Neuron (in vitro differentiated cells): ENCODE measurements at regions not wholly inside any gene's neighbourhood (a gene's known extent, or its start where the extent isn't known, plus 50 kb on each side); places are given as distances from the start of the nearest gene placed in this dataset.
"Not testable (repeated sequence)": the region's sequence is repeated elsewhere in the genome, so short reads cannot be mapped to it uniquely, and the experiment has no call there.

Experiments
- H2AFZ ChIP-seq: one replicate; pipeline ENCODE4 v1.6.1; 2013; ENCODE audit warnings: low read depth, mild to moderate bottlenecking, inconsistent platforms, low read length, moderate library complexity
- H3K27me3 ChIP-seq: one replicate; pipeline ENCODE4 v1.6.1; 2013; ENCODE audit warnings: low read length; ENCODE audit not compliant: insufficient read depth
- H3K36me3 ChIP-seq: one replicate; pipeline ENCODE4 v1.6.1; 2013; ENCODE audit warnings: low read length; ENCODE audit not compliant: insufficient read depth
- H3K4me1 ChIP-seq: one replicate; pipeline ENCODE4 v1.6.1; 2013; ENCODE audit warnings: low read length; ENCODE audit not compliant: insufficient read depth
- H3K4me3 ChIP-seq: 2 replicates; pipeline ENCODE4 v1.5.1; 2013; ENCODE audit warnings: mild to moderate bottlenecking, low read length, moderate library complexity
- H3K9me3 ChIP-seq: one replicate; pipeline ENCODE4 v1.6.1; 2013; ENCODE audit warnings: low read length

GRCh38 chr1:121483234-121483633 is 298.5 kb downstream of the SRGAP2C start:
- Histone ChIP-seq H3K36me3 (no peaks in the 10 kb centered on the region), H2AFZ (no peak overlapping the region), H3K4me3 (no peak overlapping the region), H3K9me3 (no peaks in the 10 kb centered on the region), H3K27me3 (no peaks in the 10 kb centered on the region), H3K4me1 (no peaks in the 10 kb centered on the region)

DNA sequence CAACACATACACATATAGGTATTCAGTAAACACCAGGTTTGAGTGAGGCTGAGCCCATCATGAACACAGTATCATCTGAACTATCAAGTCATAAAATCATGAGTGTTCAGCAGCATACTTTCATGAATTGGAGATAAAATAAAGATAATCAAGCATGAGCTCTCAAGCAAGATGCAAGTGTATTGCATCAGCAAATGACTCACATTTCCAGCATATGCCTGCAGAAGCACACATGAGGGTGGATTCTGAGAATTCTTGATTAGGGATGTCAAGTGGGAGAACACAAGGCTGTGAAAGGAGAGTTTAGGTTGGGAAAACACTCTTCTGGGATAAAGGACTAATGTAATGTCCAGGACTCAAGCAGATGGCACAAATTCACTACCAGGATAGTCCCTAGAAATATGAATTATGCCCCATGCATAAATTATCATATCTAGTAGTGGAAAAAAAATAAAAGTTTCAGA is 299.2 kb downstream of the SRGAP2C start:
- Histone ChIP-seq H2AFZ (no peak overlapping the region), H3K36me3 (no peaks in the 10 kb centered on the region), H3K4me1 (no peaks in the 10 kb centered on the region), H3K9me3 (no peaks in the 10 kb centered on the region), H3K4me3 (no peak overlapping the region), H3K27me3 (no peaks in the 10 kb centered on the region)

- not testable (repeated sequence) for H3K4me1 ChIP-seq, H3K9me3 ChIP-seq, H3K36me3 ChIP-seq, H3K27me3 ChIP-seq, H3K4me3 ChIP-seq, H2AFZ ChIP-seq
Observed at GRCh38 chr1:121494796-121495195, 310.0 kb downstream of the SRGAP2C start.

- not testable (repeated sequence) for H3K27me3 ChIP-seq, H3K4me1 ChIP-seq, H3K4me3 ChIP-seq, H3K36me3 ChIP-seq, H2AFZ ChIP-seq, H3K9me3 ChIP-seq
Observed at GRCh38 chr1:121511455-121511854, 326.7 kb downstream of the SRGAP2C start.

GRCh38 chr1:121511876-121512275 is 327.1 kb downstream of the SRGAP2C start:
- H3K4me3 ChIP-seq, H3K9me3 ChIP-seq, H3K36me3 ChIP-seq, H2AFZ ChIP-seq, H3K4me1 ChIP-seq, H3K27me3 ChIP-seq: not testable (repeated sequence)

DNA sequence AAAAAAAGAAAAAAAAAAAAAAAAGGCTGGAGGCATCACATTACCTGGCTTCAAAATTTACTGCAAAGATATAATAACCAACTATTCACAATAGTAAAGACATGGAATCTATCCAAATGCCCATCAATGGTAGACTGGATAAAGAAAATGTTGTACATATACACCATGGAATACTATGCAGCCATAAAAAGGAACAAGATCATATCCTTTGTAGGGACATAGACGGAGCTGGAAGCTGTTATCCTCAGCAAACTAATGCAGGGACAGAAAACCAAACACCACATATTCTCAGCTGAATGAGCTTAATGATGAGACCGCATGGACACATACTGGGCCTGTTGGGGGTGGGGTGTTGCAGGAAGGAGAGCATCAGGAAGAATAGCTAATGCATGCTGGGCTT is 330.5 kb downstream of the SRGAP2C start:
- Histone ChIP-seq H3K4me1 (peaks cover 3% of the 10 kb centered on the region), H3K4me3 (no peak overlapping the region), H3K27me3 (peaks cover 21% of the 10 kb centered on the region), H2AFZ (no peak overlapping the region), H3K36me3 (no peaks in the 10 kb centered on the region), H3K9me3 (no peaks in the 10 kb centered on the region)

DNA sequence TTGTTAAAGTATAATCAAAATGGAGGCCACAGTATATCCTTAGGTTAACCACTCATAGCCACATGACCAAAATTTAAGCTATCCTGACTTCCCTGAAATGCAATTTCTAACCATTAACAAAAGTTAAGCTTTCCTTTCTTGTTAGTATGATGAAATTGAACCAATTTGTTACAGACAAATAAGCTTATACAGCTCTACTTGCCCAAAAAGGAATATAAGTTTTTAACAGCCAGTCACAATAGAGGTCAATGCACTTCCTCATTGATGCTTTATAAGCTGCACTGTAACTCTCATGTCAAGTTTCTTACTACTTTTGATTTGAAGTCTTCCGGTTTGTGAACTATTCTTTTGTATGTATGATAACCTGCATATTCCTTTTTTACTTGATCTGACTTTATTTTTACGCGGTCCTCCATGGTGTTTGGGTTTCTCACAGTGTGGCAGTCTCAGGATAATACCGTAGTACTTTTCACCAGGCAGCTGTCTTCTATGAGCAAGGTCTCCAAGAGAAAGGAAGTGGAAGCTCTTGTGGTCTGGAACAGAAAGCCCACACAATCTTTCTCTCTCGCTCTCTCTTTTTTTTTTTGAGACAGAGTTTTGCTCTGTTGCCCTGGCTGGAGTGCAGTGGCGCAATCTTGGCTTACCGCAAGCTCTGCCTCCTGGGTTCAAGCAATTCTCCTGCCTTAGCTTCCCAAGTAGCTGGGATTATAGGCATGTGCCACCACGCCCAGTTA is 331.6 kb downstream of the SRGAP2C start:
- peaks cover 23% of the 10 kb centered on the region for H3K27me3 ChIP-seq
- H3K9me3 ChIP-seq = no peaks in the 10 kb centered on the region
- no peaks in the 10 kb centered on the region for H3K36me3 ChIP-seq
- H2AFZ ChIP-seq = no peak overlapping the region
- peaks cover 3% of the 10 kb centered on the region for H3K4me1 ChIP-seq
- no peak overlapping the region for H3K4me3 ChIP-seq

DNA sequence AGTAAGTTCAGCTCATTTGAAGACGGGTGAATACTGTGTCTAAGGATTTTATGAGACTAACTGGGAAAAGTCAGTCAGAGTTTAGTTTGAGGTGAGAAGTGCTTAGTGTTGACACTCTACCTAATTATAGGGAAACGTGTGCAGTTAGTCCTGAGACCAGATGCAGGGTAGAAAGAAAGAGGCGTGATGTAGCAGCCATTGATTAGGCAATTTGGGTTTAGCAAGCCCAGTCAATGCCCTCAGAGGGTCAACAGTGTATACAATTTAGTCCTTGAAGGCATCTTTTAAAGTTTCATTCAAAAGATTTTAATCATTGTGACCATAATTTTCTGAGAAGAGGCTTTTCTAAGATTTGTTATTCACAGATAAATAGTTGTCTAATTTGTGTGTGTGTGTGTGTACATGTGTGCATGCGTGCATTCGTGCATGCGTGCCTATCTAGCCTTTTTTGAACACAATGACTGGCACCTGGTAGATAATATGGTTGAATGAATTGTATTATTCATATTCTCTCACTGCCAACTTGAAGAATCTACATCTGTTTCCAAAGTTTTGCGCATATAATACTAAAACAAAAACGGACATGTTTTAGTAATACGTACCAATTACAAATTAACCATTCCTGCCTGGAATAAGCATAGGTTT is 332.9 kb downstream of the SRGAP2C start:
- H3K9me3 ChIP-seq = no peaks in the 10 kb centered on the region
- H3K36me3 ChIP-seq = no peaks in the 10 kb centered on the region
- H2AFZ ChIP-seq = no peak overlapping the region
- peaks cover 23% of the 10 kb centered on the region for H3K27me3 ChIP-seq
- H3K4me1 ChIP-seq = peaks cover 3% of the 10 kb centered on the region
- no peak overlapping the region for H3K4me3 ChIP-seq

GRCh38 chr1:121518726-121519041 is 333.9 kb downstream of the SRGAP2C start:
- no peaks in the 10 kb centered on the region for H3K9me3 ChIP-seq
- H3K4me1 ChIP-seq = peaks cover 3% of the 10 kb centered on the region
- peaks cover 23% of the 10 kb centered on the region for H3K27me3 ChIP-seq
- peak overlapping the region; percentile 93 for H2AFZ ChIP-seq
- peak overlapping the region; percentile 46 for H3K4me3 ChIP-seq
- H3K36me3 ChIP-seq = no peaks in the 10 kb centered on the region

- Histone ChIP-seq H2AFZ (peak overlapping the region; percentile 93), H3K36me3 (no peaks in the 10 kb centered on the region), H3K4me1 (peaks cover 3% of the 10 kb centered on the region), H3K9me3 (no peaks in the 10 kb centered on the region), H3K4me3 (peak overlapping the region; percentile 46), H3K27me3 (peaks cover 23% of the 10 kb centered on the region)
Observed at GRCh38 chr1:121519042-121519755, 334.4 kb downstream of the SRGAP2C start.

DNA sequence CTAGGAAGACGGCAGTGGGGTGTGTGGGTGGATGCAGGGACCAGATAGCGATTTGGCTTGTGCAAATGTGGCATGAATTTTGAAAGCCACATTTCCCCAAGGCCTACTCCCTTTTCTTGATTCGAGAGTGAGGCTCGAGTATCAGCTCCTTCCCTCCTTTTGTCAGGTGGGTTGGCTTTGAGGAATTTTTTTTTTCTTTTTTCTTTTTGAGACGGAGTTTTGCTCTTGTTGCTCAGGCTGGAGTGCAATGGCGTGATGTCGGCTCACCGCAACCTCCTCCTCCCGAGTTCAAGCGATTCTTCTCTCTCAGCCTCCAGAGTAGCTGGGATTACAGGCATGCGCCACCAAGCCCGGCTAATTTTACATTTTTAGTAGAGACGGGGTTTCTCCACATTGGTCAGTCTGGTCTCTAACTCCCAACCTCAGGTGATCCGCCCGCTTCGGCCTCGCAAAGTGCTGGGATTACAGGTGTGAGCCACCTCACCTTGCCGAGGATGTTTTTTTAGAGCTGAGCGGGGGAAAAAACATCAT is 335.0 kb downstream of the SRGAP2C start:
- peaks cover 23% of the 10 kb centered on the region for H3K27me3 ChIP-seq
- not testable (repeated sequence) for H3K9me3 ChIP-seq, H3K36me3 ChIP-seq, H3K4me1 ChIP-seq
- peak overlapping the region; percentile 46 for H3K4me3 ChIP-seq
- peak overlapping the region; percentile 93 for H2AFZ ChIP-seq

DNA sequence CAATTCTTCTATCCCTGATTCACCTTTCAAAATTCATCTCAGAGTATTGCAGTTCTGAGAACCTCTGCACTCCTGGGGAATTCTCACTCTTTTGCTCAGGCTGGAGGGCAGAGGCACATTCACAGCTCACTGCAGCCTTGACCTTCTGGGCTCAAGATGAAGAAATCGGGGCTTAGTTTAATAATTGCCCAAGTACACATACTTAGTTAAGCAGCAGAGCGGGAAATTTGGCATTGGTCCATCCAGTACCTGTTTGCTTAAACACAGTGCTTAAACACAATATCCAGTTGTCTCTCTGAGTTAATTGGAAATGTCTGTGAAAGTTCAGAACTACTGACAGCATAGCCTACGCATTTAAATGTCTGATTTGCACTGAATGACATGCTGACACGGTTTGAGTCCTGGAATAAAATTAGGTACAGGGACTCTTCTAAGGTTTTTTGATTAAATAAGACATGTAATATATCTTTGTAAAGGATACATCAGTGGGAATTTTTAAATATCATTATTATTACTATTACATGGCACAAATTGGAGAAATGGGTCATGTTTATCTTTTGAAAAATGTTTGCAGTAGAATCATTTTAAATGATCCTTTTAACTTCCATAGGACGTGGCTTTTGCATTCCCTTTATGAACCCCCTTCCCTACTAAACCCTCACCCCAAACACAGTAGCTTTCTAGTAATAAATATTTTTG is 337.4 kb downstream of the SRGAP2C start:
- Histone ChIP-seq H3K9me3 (no peaks in the 10 kb centered on the region), H3K27me3 (peaks cover 23% of the 10 kb centered on the region), H3K4me1 (peaks cover 3% of the 10 kb centered on the region), H2AFZ (no peak overlapping the region), H3K36me3 (no peaks in the 10 kb centered on the region), H3K4me3 (no peak overlapping the region)

GRCh38 chr1:121523112-121523511 is 338.3 kb downstream of the SRGAP2C start:
- not testable (repeated sequence) for H3K9me3 ChIP-seq, H3K4me3 ChIP-seq, H3K4me1 ChIP-seq, H2AFZ ChIP-seq, H3K36me3 ChIP-seq
- H3K27me3 ChIP-seq = peaks cover 18% of the 10 kb centered on the region
